PC-3 (cell line): ENCODE measurements at regions not wholly inside any gene's neighbourhood (a gene's known extent, or its start where the extent isn't known, plus 50 kb on each side); places are given as distances from the start of the nearest gene placed in this dataset.
A peak's percentile ranks its signal among the peaks of the same experiment; 100 is the strongest.

Experiments used
- ATAC-seq: fragments of 200-7000 bp; cut with Tn5 transposase; 2 replicates; pipeline ENCODE4 v1.9.1; 2020; ENCODE audit warnings: mild to moderate bottlenecking, moderate library complexity
- BruUV-seq: library from RNA; stranded (reverse); fragments of 400-500 nt; replicated peaks from 2 replicates; lab custom pipeline; 2021; lab: Mats Ljungman, UMichigan
- CTCF ChIA-PET: fragments of 300-600 bp; sonication (Branson Sonifier 250); formaldehyde crosslinking; loops from one replicate; lab custom pipeline; 2022; ENCODE audit warnings: antibody characterized with exemption; lab: Charles Lee
- POLR2A ChIA-PET: fragments of 300-600 bp; sonication (Branson Sonifier 250); formaldehyde crosslinking; loops from one replicate; lab custom pipeline; 2022; ENCODE audit warnings: antibody characterized with exemption; ENCODE audit not compliant: unreplicated experiment; lab: Charles Lee
- DNase-seq: peaks from one replicate; pipeline ENCODE4 v3.0.0-alpha.2; 2015
- H2AFZ ChIP-seq: fragments of 300-600 bp; sonication (generic); 2 replicates; pipeline ENCODE4 v1.6.0; 2016; ENCODE audit warnings: antibody characterized with exemption, low read length
- H3F3A ChIP-seq: fragments of 300-600 bp; sonication (generic); one replicate; pipeline ENCODE4 v1.6.0; 2017; ENCODE audit warnings: antibody characterized with exemption, low read length, control low read depth, mild to moderate bottlenecking; ENCODE audit not compliant: unreplicated experiment
- H3K27ac ChIP-seq: fragments of 300-600 bp; sonication (generic); 2 replicates; pipeline ENCODE4 v1.5.1; 2016; ENCODE audit warnings: mild to moderate bottlenecking, low read length
- H3K27me3 ChIP-seq: fragments of 300-600 bp; sonication (generic); 2 replicates; pipeline ENCODE4 v1.6.1; 2016; ENCODE audit warnings: low read length, mixed read lengths
- H3K36me3 ChIP-seq: fragments of 300-600 bp; sonication (generic); 2 replicates; pipeline ENCODE4 v1.6.1; 2016; ENCODE audit warnings: low read depth, mixed run types, low read length, mixed read lengths
- H3K4me1 ChIP-seq: fragments of 300-600 bp; sonication (generic); 2 replicates; pipeline ENCODE4 v1.5.1; 2016; ENCODE audit warnings: low read length; ENCODE audit not compliant: insufficient read depth
- H3K4me2 ChIP-seq: fragments of 300-600 bp; sonication (generic); 2 replicates; pipeline ENCODE4 v1.6.0; 2016; ENCODE audit warnings: low read length
- H3K4me3 ChIP-seq: fragments of 300-600 bp; sonication (generic); 2 replicates; pipeline ENCODE4 v1.5.1; 2016; ENCODE audit warnings: mild to moderate bottlenecking, low read length, mixed read lengths
- H3K79me2 ChIP-seq: fragments of 300-600 bp; sonication (generic); 2 replicates; pipeline ENCODE4 v1.6.1; 2017; ENCODE audit warnings: low read length, mixed read lengths
- H3K9ac ChIP-seq: fragments of 300-600 bp; sonication (generic); 2 replicates; pipeline ENCODE4 v1.6.0; 2016; ENCODE audit warnings: mild to moderate bottlenecking, low read length
- H3K9me2 ChIP-seq: fragments of 300-600 bp; sonication (generic); replicated peaks from 2 replicates; pipeline ENCODE4 v1.6.1; 2016; ENCODE audit warnings: mixed run types, low read length, mixed read lengths
- H3K9me3 ChIP-seq: fragments of 300-600 bp; sonication (generic); 2 replicates; pipeline ENCODE4 v1.6.1; 2016; ENCODE audit warnings: low read length, mixed read lengths
- H4K20me1 ChIP-seq: fragments of 300-600 bp; sonication (generic); 2 replicates; pipeline ENCODE4 v1.6.1; 2016; ENCODE audit warnings: low read length, mixed read lengths
- EZH2 ChIP-seq: fragments of 300-600 bp; sonication (generic); IDR thresholded peaks from one replicate; pipeline ENCODE4 v1.6.1; 2017; ENCODE audit warnings: antibody characterized with exemption, mild to moderate bottlenecking, low read length; ENCODE audit not compliant: unreplicated experiment
- EZH2phosphoT487 ChIP-seq: fragments of 300-600 bp; sonication (generic); IDR thresholded peaks from 2 replicates; pipeline ENCODE4 v1.6.1; 2018; ENCODE audit warnings: mild to moderate bottlenecking, antibody characterized with exemption, low read length, borderline replicate concordance
- intact Hi-C: fragments of 100-400 bp; cut with micrococcal nuclease; formaldehyde crosslinking; loops from 2 replicates; pipeline ENCODE4 v1.9.0; 2023
- TF ChIP-seq, protein P1 (sequence below): fragments of 300-600 bp; sonication (generic); conservative IDR thresholded peaks from 2 replicates; pipeline ENCODE4 v1.5.1; 2017; ENCODE audit warnings: antibody characterized with exemption, low read depth, mild to moderate bottlenecking, low read length

DNA sequence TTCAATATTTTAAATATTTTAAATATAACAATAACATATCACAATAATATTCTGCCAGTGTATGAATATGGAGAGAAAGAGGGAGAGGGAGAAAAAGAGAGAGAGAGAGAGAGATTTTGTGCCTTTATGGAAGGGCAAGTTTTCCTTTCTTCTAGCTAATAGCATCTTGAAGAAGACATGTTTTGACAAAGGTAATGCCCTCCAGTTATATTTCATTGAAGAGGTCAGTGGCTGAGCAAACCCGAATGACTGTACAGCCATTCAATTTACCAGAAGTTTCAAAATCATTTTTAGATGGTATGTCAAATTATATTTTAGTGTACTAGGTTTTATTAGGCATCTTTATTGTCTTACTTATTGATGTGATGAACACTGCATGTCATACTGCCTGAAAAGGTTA, 139.3 kb downstream of the EMB start:
- CTCF ChIA-PET: no interaction called here
- Histone ChIP-seq H3K4me3 (no peak overlapping the region), H3K4me1 (peaks cover 29% of the 10 kb centered on the region), H3K36me3 (no peaks in the 10 kb centered on the region), H3K27ac (peak overlapping the region; percentile 95), H3K27me3 (no peaks in the 10 kb centered on the region), H3K9me3 (no peaks in the 10 kb centered on the region), H2AFZ (no peak overlapping the region), H3F3A (no peaks in the 10 kb centered on the region), H3K9ac (no peak overlapping the region), H3K9me2 (no peaks in the 10 kb centered on the region), H3K4me2 (no peak overlapping the region), H3K79me2 (no peaks in the 10 kb centered on the region), H4K20me1 (no peaks in the 10 kb centered on the region)
- intact Hi-C loops: no loop called here
- POLR2A ChIA-PET: no interaction called here
- ATAC-seq (no peak), DNase-seq (no peak)
- TF ChIP-seq EZH2phosphoT487 (no peak), EZH2 (no peak)
- TF ChIP-seq, protein P1, sequence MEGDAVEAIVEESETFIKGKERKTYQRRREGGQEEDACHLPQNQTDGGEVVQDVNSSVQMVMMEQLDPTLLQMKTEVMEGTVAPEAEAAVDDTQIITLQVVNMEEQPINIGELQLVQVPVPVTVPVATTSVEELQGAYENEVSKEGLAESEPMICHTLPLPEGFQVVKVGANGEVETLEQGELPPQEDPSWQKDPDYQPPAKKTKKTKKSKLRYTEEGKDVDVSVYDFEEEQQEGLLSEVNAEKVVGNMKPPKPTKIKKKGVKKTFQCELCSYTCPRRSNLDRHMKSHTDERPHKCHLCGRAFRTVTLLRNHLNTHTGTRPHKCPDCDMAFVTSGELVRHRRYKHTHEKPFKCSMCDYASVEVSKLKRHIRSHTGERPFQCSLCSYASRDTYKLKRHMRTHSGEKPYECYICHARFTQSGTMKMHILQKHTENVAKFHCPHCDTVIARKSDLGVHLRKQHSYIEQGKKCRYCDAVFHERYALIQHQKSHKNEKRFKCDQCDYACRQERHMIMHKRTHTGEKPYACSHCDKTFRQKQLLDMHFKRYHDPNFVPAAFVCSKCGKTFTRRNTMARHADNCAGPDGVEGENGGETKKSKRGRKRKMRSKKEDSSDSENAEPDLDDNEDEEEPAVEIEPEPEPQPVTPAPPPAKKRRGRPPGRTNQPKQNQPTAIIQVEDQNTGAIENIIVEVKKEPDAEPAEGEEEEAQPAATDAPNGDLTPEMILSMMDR: no peak
- no TSS peak for BruUV-seq

DNA sequence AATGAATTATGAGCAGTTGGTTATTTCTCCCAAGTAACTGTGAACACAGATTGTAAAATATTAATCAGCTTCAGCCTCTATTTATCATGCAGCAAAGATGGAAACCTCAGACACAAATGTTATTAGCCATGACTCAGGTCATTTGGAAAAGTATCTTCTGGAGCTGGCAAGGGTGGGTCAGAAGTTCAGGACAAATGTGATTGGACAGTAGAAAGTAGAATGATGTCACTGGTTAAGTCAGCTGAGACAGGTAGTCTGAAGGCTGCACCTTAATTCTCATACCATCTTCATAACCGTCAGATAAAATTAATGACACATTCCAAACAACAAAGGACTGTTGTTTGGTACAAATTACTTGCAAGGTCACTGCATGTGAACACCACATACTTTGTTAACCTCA, 140.2 kb downstream of the EMB start:
- Histone ChIP-seq H3K36me3 (no peaks in the 10 kb centered on the region), H3K27me3 (no peaks in the 10 kb centered on the region), H3K4me1 (peaks cover 29% of the 10 kb centered on the region), H3K79me2 (no peaks in the 10 kb centered on the region), H4K20me1 (no peaks in the 10 kb centered on the region), H3K9me2 (no peaks in the 10 kb centered on the region), H3F3A (no peaks in the 10 kb centered on the region), H3K27ac (peak overlapping the region; percentile 95; the same call in 1 of the 2 replicates), H2AFZ (no peak overlapping the region), H3K4me3 (no peak overlapping the region), H3K9me3 (no peaks in the 10 kb centered on the region), H3K4me2 (no peak overlapping the region), H3K9ac (no peak overlapping the region)
- intact Hi-C loops: no loop called here
- ATAC-seq (no peak), DNase-seq (peak; percentile 35)
- POLR2A ChIA-PET: no interaction called here
- TF ChIP-seq, protein P1: no peak
- no peak for TF ChIP-seq EZH2
- TF ChIP-seq EZH2phosphoT487: no peak
- BruUV-seq: no TSS peak
- CTCF ChIA-PET: no interaction called here

DNA sequence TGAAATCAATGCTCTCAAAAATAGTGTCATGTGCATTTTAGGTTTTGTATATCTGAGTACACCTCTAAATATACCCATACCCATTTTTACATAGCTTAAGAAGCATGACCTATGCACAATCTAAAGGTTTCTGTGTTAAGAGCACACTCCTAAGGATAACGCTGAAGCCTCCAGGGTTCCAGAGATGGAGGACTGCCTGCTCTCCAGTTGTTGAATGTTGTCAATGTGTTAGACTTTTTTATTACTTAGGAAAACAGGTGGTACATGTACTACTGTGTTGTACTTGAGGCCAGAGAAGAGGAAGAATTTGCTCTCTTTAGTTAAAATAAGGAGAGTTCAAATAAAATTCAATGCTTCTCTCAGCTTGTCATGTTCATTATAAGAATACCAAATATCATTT, 141.2 kb downstream of the EMB start:
- Histone ChIP-seq H3K4me3 (no peak overlapping the region), H2AFZ (no peak overlapping the region), H4K20me1 (no peaks in the 10 kb centered on the region), H3F3A (no peaks in the 10 kb centered on the region), H3K9ac (no peak overlapping the region), H3K9me2 (no peaks in the 10 kb centered on the region), H3K79me2 (no peaks in the 10 kb centered on the region), H3K4me1 (peaks cover 29% of the 10 kb centered on the region), H3K36me3 (no peaks in the 10 kb centered on the region), H3K27me3 (no peaks in the 10 kb centered on the region), H3K4me2 (no peak overlapping the region), H3K9me3 (no peaks in the 10 kb centered on the region), H3K27ac (no peak overlapping the region)
- ChIA-PET POLR2A (no interaction called here), CTCF (no interaction called here)
- TF ChIP-seq EZH2 (no peak), EZH2phosphoT487 (no peak)
- TF ChIP-seq, protein P1: no peak
- no TSS peak for BruUV-seq
- ATAC-seq (no peak), DNase-seq (no peak)
- intact Hi-C loops: no loop called here
